Gastroesophageal sphincter (tissue), 4 donors: ENCODE measurements at regions not wholly inside any gene's neighbourhood (a gene's known extent, or its start where the extent isn't known, plus 50 kb on each side); places are given as distances from the start of the nearest gene placed in this dataset.

Source experiments
- ATAC-seq: fragments of 150-250 bp; one replicate; pipeline ENCODE4 v1.9.1; 2016; ENCODE audit warnings: mild to moderate bottlenecking, moderate library complexity
- H3K27ac ChIP-seq, 4 donors: fragments of 200-600 bp; sonication (generic) in 3 of 4; 1 replicate in 3 of 4; 2 replicates in 1 of 4; pipeline ENCODE4 v1.5.1; 2016 to 2019
- H3K27me3 ChIP-seq: fragments of 200-600 bp; sonication (generic); one replicate; pipeline ENCODE4 v1.5.1; 2019
- H3K36me3 ChIP-seq, 2 donors: fragments of 200-600 bp; sonication (generic); one replicate each; pipeline ENCODE4 v1.5.1; 2019; ENCODE audit warnings: control low read depth in 1 of 2
- H3K4me1 ChIP-seq, 3 donors: fragments of 200-600 bp; sonication (generic); 1 replicate in 2 of 3; 2 replicates in 1 of 3; pipeline ENCODE4 v1.5.1; 2016 to 2019; ENCODE audit warnings: control low read depth in 2 of 3
- H3K4me3 ChIP-seq, 2 donors: fragments of 200-600 bp; sonication (generic); one replicate each; pipeline ENCODE4 v1.5.1; 2019; ENCODE audit warnings: mild to moderate bottlenecking in 1 of 2, moderate library complexity in 1 of 2
- H3K9me3 ChIP-seq, 3 donors: fragments of 200-600 bp; sonication (generic); one replicate each; pipeline ENCODE4 v1.5.1; 2017 to 2019; ENCODE audit warnings: control low read depth in 2 of 3
- CTCF ChIP-seq, 4 experiments: fragments of 200-600 bp in 2 of 4; fragments of 450-650 bp in 2 of 4; sonication (generic) in 1 of 4; IDR thresholded peaks; one replicate each; pipeline ENCODE4 v1.5.1; 2017 to 2019; ENCODE audit warnings: antibody characterized with exemption in 4 of 4, mild to moderate bottlenecking in 2 of 4, moderate library complexity in 2 of 4
- EP300 ChIP-seq: sonication (generic); formaldehyde crosslinking; IDR thresholded peaks from one replicate; pipeline ENCODE4 v1.6.1; 2017; ENCODE audit warnings: antibody characterized with exemption, mild to moderate bottlenecking
- POLR2A ChIP-seq, 2 donors: fragments of 450-650 bp; IDR thresholded peaks; one replicate each; pipeline ENCODE4 v1.6.1; 2017; ENCODE audit warnings: antibody characterized with exemption in 2 of 2, mild to moderate bottlenecking in 2 of 2, moderate library complexity in 1 of 2
- POLR2AphosphoS5 ChIP-seq: sonication (generic); formaldehyde crosslinking; IDR thresholded peaks from one replicate; pipeline ENCODE4 v1.6.1; 2017; ENCODE audit warnings: antibody characterized with exemption
- WGBS, 2 donors: methylation state at CpG; one replicate each; pipeline ENCODE4 v1.1.5; 2018; ENCODE audit warnings: low coverage in 1 of 2; 5-methylcytosine and 5-hydroxymethylcytosine counted together

GRCh38 chr18:71986351-71987050 lies 557.6 kb downstream of the CBLN2 start:
- WGBS, 2 donors = 66 to 67% methylated on average over 2 of the region's 2 CpGs
- TF ChIP-seq EP300 (no peak), POLR2AphosphoS5 (no peak), CTCF (IDR thresholded peaks at IDR 0.05) (no peak), POLR2A (IDR thresholded peaks at IDR 0.05) (no peak)

GRCh38 chr18:71976744-71977143 lies 567.4 kb downstream of the CBLN2 start:
- no peaks in the 10 kb centered on the region for H3K4me1 ChIP-seq
- no peak overlapping the region for H3K27ac ChIP-seq
- H3K9me3 ChIP-seq = no peaks in the 10 kb centered on the region
- TF ChIP-seq EP300 = no peak
- no peak overlapping the region for H3K4me3 ChIP-seq
- WGBS, 2 donors = 17 to 34% methylated on average over 2 of the region's 2 CpGs
- ATAC-seq = no peak
- H3K27me3 ChIP-seq = no peaks in the 10 kb centered on the region
- H3K36me3 ChIP-seq = no peaks in the 10 kb centered on the region

More at GRCh38 chr18:71986351-71987050, 557.6 kb downstream of the CBLN2 start:
- no peaks in the 10 kb centered on the region for H3K4me1 ChIP-seq
- H3K4me3 ChIP-seq = no peak overlapping the region
- no peak for ATAC-seq
- no peaks in the 10 kb centered on the region for H3K36me3 ChIP-seq
- peaks cover 0 to 11% (median 0%) of the 10 kb centered on the region in 3 donors for H3K9me3 ChIP-seq
- H3K27ac ChIP-seq = no peak overlapping the region
- H3K27me3 ChIP-seq = no peaks in the 10 kb centered on the region

GRCh38 chr18:71966791-71967190 lies 577.4 kb downstream of the CBLN2 start:
- TF ChIP-seq POLR2A (IDR thresholded peaks at IDR 0.05) (no peak), POLR2AphosphoS5 (no peak), EP300 (no peak), CTCF (IDR thresholded peaks at IDR 0.05) (no peak)
- no peak for ATAC-seq
- no peaks in the 10 kb centered on the region for H3K4me1 ChIP-seq

GRCh38 chr18:71958605-71959004 lies 585.5 kb downstream of the CBLN2 start:
- H3K4me3 ChIP-seq = no peak overlapping the region
- no peaks in the 10 kb centered on the region for H3K9me3 ChIP-seq
- no peaks in the 10 kb centered on the region for H3K27me3 ChIP-seq
- TF ChIP-seq EP300 = no peak
- TF ChIP-seq CTCF (IDR thresholded peaks at IDR 0.05) = no peak
- no peak for TF ChIP-seq POLR2AphosphoS5
- no peak for TF ChIP-seq POLR2A (IDR thresholded peaks at IDR 0.05)
- H3K27ac ChIP-seq = no peak overlapping the region
- no peak for ATAC-seq
- no peaks in the 10 kb centered on the region for H3K36me3 ChIP-seq
- no peaks in the 10 kb centered on the region for H3K4me1 ChIP-seq
- 46 to 52% methylated on average over 2 of the region's 2 CpGs for WGBS, 2 donors

More at GRCh38 chr18:71966791-71967190, 577.4 kb downstream of the CBLN2 start:
- Histone ChIP-seq H3K4me3 (no peak overlapping the region), H3K36me3 (no peaks in the 10 kb centered on the region), H3K9me3 (peaks cover 0 to 8% (median 0%) of the 10 kb centered on the region in 3 donors), H3K27ac (no peak overlapping the region), H3K27me3 (no peaks in the 10 kb centered on the region)

GRCh38 chr18:71951001-71951400 lies 593.1 kb downstream of the CBLN2 start:
- H3K4me3 ChIP-seq = no peak overlapping the region
- H3K27me3 ChIP-seq = no peaks in the 10 kb centered on the region
- no peak overlapping the region for H3K27ac ChIP-seq
- TF ChIP-seq EP300 = no peak
- TF ChIP-seq CTCF (IDR thresholded peaks at IDR 0.05) = no peak
- TF ChIP-seq POLR2A (IDR thresholded peaks at IDR 0.05) = no peak
- TF ChIP-seq POLR2AphosphoS5 = no peak
- no peak for ATAC-seq
- no peaks in the 10 kb centered on the region for H3K4me1 ChIP-seq
- H3K9me3 ChIP-seq = no peaks in the 10 kb centered on the region
- no peaks in the 10 kb centered on the region for H3K36me3 ChIP-seq
- WGBS, 2 donors = 62 to 80% methylated on average over 4 to 6 of the region's 6 CpGs
